Panc1 (cell line): ENCODE measurements at regions not wholly inside any gene's neighbourhood (a gene's known extent, or its start where the extent isn't known, plus 50 kb on each side); places are given as distances from the start of the nearest gene placed in this dataset.

Experiments
- POLR2AphosphoS5 ChIP-seq: IDR thresholded peaks from 2 replicates; pipeline ENCODE4 v1.6.1; 2012; ENCODE audit warnings: mild to moderate bottlenecking, low read depth, low read length, moderate library complexity
- REST ChIP-seq, 2 experiments: IDR thresholded peaks; 2 replicates each; pipeline ENCODE4 v1.6.1; 2011 to 2012; ENCODE audit warnings: low read depth in 2 of 2, control low read depth in 1 of 2, low read length in 1 of 2, mild to moderate bottlenecking in 1 of 2, moderate library complexity in 1 of 2; ENCODE audit not compliant: insufficient read depth in 1 of 2
- SIN3A ChIP-seq: IDR thresholded peaks from 2 replicates; pipeline ENCODE4 v1.6.1; 2012; ENCODE audit warnings: low read depth, mild to moderate bottlenecking, low read length, moderate library complexity, borderline replicate concordance; ENCODE audit not compliant: insufficient read depth
- TCF7L2 ChIP-seq: IDR thresholded peaks from 2 replicates; pipeline ENCODE4 v1.6.1; 2011; ENCODE audit warnings: mild to moderate bottlenecking, low read depth, low read length, inconsistent platforms
- TF ChIP-seq, protein P1 (sequence below): fragments of 450-650 bp; IDR thresholded peaks from 2 replicates; pipeline ENCODE4 v1.5.1; 2017; ENCODE audit warnings: mild to moderate bottlenecking

- TF ChIP-seq TCF7L2 = 0 out of 2 replicates have a peak, but pooled peaks have one; percentile 4
- TF ChIP-seq, protein P1, sequence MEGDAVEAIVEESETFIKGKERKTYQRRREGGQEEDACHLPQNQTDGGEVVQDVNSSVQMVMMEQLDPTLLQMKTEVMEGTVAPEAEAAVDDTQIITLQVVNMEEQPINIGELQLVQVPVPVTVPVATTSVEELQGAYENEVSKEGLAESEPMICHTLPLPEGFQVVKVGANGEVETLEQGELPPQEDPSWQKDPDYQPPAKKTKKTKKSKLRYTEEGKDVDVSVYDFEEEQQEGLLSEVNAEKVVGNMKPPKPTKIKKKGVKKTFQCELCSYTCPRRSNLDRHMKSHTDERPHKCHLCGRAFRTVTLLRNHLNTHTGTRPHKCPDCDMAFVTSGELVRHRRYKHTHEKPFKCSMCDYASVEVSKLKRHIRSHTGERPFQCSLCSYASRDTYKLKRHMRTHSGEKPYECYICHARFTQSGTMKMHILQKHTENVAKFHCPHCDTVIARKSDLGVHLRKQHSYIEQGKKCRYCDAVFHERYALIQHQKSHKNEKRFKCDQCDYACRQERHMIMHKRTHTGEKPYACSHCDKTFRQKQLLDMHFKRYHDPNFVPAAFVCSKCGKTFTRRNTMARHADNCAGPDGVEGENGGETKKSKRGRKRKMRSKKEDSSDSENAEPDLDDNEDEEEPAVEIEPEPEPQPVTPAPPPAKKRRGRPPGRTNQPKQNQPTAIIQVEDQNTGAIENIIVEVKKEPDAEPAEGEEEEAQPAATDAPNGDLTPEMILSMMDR = no peak
- no peak for TF ChIP-seq POLR2AphosphoS5
- no peak for TF ChIP-seq REST (IDR thresholded peaks at IDR 0.05; ENCODE audit: insufficient read depth in 1 of 2, low read depth in 2 of 2, low read length in 1 of 2)
- TF ChIP-seq SIN3A = no peak
Measured at GRCh38 chr3:194275291-194275690, 75.8 kb downstream of the CPN2 start.
